NCI-H524 (cell line): ENCODE measurements at regions not wholly inside any gene's neighbourhood (a gene's known extent, or its start where the extent isn't known, plus 50 kb on each side); places are given as distances from the start of the nearest gene placed in this dataset.
A peak's percentile ranks its signal among the peaks of the same experiment; 100 is the strongest.
"Not testable (repeated sequence)": the region's sequence is repeated elsewhere in the genome, so short reads cannot be mapped to it uniquely, and the experiment has no call there.

Experiments
- DNase-seq, 2 experiments: peaks; one replicate each; lab custom pipeline; 2025; lab: John Stamatoyannopoulos, UW

DNA sequence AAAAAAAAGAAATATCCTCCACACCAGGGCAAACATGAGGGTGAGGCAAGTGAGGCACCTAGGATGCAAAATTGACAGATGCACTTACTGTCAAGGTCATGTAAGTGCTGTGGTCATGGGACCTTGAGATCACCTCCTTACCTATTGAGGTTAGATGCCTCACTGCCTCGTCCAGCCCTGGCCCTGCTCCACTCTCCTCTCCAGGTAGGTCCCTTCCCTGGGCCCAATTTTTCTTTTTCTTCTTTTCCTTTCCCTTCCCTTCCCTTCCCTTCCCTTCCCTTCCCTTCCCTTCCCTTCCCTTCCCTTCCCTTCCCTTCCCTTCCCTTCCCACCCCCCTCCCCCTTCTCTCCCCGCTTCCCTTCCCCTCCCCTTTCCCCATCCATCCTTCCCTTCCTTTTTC lies 71.1 kb upstream of the DLG1 start:
- no peak for DNase-seq

DNA sequence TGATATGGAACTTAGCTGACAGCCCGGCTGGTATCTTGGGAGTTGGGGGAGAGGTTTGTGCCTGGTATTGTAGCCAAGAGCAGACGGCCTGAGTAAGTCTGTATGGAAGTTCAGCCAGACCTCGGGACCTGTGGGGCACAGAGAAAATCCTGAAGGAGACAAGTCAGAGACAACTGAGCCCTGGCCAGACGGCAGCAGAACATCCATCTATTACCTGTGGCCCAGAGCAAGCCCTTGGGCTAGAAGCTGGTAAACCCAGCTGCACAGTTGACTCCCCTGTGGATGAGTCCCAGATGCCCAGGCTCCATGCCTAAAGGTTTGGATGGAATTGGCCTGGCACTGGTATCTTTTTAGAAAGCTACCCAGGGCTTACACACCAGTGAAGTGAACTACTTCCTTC lies 70.4 kb upstream of the DLG1 start:
- no peak for DNase-seq

GRCh38 chr3:197368330-197368729 lies 69.9 kb upstream of the DLG1 start:
- DNase-seq = no peak

GRCh38 chr3:197367081-197367780 lies 68.8 kb upstream of the DLG1 start:
- peak; percentile 95 to 97 for DNase-seq

DNA sequence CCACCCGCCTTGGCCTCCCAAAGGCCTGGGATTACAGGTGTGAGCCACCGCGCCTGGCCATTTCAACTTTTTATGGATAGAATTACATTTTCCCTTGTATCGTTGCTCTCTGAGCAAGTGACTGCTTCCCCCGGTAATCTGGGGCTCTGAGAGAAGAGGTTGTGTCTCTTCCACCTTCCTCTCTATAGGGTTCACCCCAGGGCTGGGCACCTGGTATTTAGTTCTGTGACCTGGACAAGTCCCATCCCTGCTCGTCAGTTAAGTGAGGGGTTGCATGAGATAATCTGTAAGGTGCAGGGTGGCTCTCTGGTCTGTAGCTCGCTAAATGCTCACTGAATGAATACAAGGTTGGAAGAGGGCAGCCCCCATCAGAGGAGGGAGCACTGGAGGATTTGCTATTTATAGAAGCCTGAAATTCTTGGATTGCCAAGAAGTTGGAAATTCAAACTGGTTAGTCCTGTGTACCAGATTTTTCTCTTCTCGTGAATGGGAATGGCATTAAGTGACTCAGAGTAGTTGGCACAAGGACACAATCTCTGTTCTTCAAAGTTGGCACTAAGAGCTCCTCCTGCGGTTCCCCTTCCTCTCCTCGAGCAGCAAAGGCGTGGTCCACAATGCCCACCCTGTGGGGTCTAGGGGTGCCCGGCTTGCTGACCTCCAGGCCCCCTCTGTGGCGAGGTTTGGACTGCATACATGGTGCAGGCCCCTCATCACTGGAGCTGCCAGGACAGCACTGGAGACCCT lies 68.1 kb upstream of the DLG1 start:
- DNase-seq = no peak

DNA sequence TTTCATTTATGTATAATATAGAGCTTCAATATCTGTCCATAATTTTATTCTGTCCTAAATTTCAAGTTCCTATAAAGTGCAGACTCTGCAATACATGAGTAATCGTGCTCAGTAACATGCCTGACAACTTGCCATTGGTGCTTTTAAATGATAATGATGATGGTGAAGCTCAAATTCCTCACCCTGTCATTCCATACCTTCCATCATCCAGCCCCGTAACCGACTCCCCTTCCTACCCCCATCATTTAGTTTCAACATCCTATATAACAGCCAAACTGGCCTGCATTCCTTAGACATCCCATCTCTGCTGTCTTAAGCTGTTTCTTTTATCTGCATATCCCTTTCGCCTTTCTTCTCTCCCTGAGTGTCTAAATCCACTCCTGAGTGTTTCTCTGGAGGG lies 67.2 kb upstream of the DLG1 start:
- no peak for DNase-seq

GRCh38 chr3:197364410-197365071 lies 66.1 kb upstream of the DLG1 start:
- no peak for DNase-seq

DNA sequence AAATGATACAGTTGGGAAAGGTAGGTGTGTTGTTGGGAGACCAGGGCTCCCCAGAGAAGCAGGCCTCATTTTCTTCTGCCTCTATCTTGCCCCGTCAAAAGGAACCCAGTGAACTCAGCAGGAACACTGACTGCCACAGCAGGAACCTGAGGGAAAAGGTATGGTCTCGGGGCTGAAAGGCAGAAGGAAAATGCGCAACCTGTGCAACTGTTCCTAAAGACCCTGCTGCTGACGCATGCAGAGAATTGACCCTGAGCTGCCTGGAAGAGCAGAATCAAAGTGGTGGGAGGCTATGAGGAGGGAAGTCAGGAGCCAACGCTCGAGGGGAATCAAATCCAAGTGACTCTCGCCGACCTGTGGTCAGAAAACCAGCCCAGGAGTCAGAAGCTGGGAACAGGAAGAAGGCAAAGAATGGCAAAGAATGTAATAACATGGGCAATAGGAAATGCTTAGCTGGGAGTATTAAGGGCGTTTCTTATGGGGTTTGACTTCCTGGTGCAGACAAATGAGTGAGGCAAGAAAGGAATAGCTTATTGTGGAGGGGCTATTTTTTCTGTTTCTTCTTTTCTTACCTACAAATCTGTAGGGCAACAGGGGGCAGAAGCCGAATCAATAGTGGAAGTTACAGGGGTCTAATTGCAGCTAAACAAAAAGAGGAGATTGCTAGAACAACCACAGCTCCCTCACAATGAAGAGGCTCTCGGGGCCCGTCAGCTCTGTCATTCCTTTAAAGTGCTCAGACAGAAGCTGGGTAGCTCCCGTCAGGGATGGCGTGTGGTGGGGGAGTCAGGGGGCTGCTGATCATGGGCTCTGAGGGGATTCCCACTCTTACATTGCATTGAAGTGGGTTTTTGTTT lies 65.4 kb upstream of the DLG1 start:
- no peak for DNase-seq

DNA sequence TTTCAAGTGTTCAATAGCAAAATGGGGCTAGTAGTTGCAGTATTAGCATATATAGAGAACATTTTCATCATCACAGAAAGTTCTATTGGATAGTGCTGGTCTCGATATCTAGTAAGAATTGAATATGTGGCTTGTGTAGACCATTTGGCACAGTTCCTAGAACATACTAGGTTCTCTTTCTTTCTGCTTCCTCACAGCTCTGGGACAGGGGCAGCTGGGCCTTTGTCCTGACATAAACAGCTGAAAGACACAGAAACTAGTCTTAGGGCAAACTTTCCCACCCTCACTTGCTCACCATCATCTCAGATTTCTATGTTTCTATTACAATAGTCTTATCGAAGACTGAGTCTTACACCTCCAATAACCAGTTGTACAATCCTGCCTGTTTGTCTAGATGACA lies 63.7 kb upstream of the DLG1 start:
- DNase-seq = no peak

DNA sequence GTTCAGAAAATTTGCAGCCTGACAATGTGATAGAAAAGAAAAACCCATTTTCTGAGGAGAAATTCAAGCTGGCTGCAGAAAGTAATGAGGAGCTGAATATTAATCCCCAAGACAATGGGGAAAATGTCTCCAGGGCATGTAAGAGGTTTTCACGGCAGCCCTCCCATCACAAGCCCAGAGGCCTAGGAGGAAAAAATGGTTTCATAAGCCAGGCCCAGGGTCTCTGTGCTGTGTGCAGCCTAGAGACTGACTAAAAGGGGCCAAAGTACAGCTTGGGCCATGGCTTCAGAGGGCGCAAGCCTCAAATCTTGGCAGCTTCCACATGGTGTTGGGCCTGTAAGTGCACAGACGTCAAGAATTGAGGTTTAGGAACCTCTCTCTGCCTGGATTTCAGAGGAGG lies 61.7 kb upstream of the DLG1 start:
- not testable (repeated sequence) for DNase-seq

DNA sequence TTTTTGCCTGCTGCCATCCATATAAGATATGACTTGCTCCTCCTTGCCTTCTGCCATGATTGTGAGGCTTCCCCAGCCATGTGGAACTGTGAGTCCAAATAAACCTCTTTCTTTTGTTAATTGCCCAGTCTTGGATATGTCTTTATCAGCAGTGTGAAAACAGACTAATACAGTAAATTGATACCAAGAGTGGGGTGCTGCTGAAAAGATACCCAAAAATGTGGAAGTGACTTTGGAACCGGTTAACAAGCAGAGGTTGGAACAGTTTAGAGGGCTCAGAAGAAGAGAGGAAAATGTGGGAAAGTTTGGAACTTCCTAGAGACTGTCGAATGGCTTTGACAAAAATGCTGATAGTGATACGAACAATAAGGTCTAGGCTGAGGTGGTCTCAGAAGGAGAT lies 61.1 kb upstream of the DLG1 start:
- not testable (repeated sequence) for DNase-seq

DNA sequence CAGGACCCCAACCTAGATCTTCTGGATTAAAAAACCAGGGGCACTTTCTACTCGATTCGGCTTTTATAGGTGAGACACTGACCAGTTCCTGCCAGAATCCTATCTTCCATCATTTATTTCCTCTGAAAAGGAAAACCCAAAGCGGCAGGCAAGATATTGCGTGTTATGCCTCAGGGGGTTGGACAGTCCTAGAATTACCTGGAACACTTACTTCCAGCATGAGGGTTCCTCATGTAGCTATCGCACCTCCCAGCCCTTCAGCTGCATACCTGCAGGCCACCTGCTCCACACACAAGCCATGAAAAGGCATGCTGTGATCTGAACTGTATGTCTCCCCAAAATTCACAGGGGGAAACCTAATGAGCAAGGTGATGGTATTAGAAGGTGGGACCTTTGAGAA lies 58.3 kb upstream of the DLG1 start:
- no peak for DNase-seq

DNA sequence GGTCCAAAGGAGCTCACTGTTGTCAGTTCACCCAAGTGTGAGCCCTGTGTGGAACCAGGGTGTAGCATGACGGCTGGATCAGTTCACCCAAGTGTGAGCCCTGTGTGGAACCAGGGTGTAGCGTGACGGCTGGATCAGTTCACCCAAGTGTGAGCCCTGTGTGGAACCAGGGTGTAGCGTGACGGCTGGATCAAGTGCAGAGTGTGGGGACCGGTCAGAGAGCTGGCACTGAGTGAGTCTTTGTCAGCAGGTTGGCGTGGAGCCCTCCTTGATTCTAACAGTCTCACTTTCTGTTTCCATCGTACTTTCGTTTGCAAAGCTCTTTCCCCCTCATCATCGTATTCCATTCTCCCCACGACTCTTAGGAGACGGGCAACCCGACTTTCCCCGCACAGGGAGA lies 57.9 kb upstream of the DLG1 start:
- DNase-seq = no peak

DNA sequence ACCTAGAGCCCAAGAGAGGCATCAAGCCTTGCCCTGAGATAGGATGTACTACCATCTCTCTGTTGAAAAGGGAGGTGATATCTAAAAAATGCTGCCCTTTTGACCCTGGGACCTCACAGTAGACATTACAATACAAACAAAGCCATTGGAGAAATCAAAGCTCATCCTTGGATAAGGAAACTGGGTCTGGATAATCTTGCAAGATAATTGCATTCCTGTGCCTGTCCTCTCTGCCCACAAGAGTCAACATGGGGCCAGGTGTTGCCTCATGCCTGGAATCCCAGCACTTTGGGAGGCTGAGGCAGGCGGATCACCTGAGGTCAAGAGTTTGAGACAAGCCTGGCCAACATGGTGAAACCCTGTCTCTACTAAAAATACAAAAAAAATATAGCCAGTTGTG lies 57.3 kb upstream of the DLG1 start:
- no peak for DNase-seq

DNA sequence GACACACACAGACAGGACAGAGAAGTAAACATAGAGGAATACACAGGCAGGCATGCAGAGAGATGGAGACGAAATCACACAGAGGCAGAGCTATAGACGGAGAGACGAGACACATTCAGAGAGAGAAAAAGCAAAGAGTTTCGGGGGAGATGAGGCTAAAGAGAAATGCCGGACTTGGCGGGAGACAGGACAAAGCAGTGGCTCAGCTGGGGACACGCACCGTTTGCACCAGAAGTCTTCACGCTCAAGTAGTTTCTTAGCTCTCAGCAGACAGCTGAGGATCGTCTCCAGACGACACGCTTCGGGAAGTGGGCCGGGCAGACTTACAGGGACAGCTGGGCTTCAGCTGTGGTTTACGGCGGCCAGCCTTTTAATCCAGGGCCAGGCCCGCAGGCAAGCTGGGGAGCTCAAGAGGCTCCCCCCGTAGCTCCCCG lies 56.2 kb upstream of the DLG1 start:
- peak; percentile 92 to 94 for DNase-seq

DNA sequence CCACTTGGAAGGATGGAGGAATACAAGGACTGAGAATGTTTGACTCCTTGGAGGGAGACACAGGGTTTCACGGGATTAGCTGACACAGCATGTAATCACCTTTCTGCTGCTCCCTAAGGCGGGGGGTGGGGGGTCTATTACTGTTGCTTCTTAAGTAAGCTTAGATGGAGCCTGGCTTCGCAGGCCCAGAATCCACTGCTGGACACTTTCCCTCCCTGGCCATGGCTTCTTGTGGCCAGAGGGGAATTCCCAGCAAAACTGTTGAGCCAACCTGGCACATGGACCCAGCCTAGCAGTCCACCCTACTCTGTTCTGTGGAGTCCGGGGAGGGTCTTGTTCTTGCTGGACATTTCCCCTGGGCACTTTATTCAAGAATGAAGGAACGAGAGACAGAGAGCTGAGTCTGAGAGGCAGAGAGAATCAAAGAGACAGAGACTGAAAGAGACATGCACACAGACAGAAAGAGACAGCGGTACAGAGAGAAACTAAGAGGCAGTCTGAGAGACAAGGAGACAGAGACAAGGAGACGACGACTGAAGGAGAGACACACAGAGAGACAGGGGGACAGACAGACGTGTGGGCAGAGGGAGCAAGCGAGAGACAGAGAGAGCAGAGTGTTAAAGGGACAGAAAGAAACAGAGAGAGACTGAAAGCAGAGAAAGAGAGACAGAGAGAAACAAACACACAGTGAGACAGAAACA lies 55.6 kb upstream of the DLG1 start:
- DNase-seq = peak; percentile 71 to 82

DNA sequence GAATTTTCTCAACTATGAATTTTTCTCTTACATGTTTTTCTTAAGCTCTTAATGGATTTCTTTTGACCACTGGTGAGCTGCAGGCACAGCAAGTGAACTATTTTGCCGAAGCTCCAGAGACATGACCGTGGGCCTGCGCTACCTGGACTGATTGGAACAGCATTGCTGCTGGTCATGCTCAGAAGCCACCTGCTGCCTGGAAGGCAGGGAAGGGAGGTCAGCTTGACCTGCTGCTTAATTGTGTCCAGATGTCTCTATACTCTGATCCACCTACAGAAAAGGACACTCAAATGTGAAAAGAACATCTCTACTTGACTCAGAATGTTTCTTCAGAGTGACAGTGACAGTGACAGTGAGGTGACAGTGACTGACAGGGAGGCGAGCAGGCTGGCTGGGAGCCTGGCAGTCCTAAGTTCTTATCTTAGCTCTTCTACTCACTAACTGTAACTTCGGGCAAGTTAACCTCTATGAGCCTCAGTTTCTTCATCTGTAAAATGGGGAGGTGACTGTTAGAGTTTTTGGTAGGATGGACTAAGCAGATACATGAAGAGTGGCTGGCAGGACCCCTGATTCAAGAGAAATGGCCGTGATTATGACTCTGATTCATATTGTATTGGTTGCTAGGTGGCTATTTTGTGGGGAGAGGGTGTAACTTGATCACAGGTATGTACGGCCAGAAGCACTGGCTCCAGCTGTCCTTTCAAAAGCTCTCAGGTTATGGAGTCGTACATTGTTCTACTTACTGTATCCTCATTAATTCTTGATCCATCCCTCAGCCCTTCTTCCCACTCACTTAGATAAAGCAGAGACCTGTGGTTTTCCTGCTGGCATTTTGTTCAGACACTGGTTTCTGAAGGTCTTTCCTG lies 54.8 kb upstream of the DLG1 start:
- DNase-seq = peak; percentile 71 to 82

DNA sequence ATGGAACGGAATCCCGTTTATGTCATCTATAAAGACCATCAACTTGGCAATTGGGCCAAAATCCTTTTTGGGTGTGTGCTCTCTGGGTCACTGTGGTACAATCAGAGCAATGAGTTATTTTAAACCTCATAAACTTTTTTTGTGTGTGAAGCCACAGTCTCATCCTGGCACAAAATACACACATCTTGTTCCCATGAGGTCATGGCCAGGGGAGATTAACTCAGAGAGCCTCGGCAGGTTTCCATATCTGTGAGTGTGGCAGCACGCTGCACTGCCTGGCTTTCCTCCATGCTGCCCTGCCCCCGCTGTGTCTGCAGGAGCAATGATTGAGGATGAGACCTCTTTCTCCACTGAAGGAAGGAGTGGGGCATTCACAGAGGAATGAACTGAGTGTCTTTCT lies 54.0 kb upstream of the DLG1 start:
- no peak for DNase-seq

DNA sequence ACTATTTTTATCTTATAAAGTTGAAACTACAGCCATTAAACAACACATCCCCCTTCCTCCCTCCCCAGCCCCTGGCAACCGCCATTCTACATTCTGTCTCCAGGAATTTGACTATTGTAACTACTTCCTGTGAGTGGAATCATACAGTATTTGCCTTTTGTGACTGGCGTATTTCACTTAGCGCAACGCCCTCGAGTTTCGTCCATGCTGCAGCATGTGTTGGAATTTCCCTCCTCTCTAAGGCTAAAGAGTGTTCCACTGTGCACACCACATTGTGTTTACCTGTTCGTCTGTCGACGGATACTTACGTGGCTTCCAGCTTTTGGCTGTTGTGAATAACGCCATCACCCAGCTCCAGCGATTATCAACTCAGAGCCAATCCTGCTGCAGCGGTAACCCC lies 52.0 kb upstream of the DLG1 start:
- DNase-seq = no peak

DNA sequence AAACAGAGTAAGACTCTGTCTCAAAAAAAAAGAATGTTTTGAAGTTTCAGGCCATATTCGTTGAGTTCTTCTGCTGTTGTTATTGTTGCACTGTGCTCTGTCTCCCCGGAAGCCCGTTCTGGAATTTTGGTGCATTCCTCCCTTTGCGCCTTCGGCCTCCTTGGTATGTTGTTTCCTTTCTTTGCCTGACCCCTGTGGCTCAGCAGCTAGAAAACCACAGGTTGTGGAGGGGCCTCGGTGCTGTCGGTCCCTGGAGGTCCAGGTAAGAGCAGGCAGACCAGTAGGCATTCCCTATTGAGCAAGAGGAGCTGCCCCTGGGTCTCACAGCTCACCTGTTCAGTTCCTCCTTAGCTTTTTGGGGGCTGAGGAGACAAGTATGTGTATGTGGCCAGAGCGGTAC lies 51.0 kb upstream of the DLG1 start:
- DNase-seq = no peak
